CD4-positive, alpha-beta T cell treated with Interleukin-17A for 1 hour (primary cell): ENCODE measurements at regions not wholly inside any gene's neighbourhood (a gene's known extent, or its start where the extent isn't known, plus 50 kb on each side); places are given as distances from the start of the nearest gene placed in this dataset.

ENCODE experiments used
- DNase-seq: peaks from one replicate; pipeline ENCODE4 v3.0.0-alpha.2; 2020

- no peak for DNase-seq
Observed at GRCh38 chr13:111541752-111542529, 221.5 kb downstream of the TEX29 start.

GRCh38 chr13:111542530-111543341, 222.3 kb downstream of the TEX29 start:
- no peak for DNase-seq

- DNase-seq, result no peak
Observed at GRCh38 chr13:111546921-111547675, 226.7 kb downstream of the TEX29 start.

- no peak for DNase-seq
Observed at GRCh38 chr13:111547726-111548273, 227.4 kb downstream of the TEX29 start.

- no peak for DNase-seq
Observed at GRCh38 chr13:111548301-111548700, 227.9 kb downstream of the TEX29 start.

- DNase-seq, result no peak
Observed at GRCh38 chr13:111548805-111549204, 228.4 kb downstream of the TEX29 start.

GRCh38 chr13:111549464-111549863, 229.0 kb downstream of the TEX29 start:
- DNase-seq, result no peak

GRCh38 chr13:111550062-111550461, 229.6 kb downstream of the TEX29 start:
- DNase-seq, result no peak

GRCh38 chr13:111551204-111551820, 230.9 kb downstream of the TEX29 start:
- no peak for DNase-seq

GRCh38 chr13:111552891-111553655, 232.6 kb downstream of the TEX29 start:
- no peak for DNase-seq

GRCh38 chr13:111554539-111555267, 234.3 kb downstream of the TEX29 start:
- no peak for DNase-seq

GRCh38 chr13:111555268-111555808, 234.9 kb downstream of the TEX29 start:
- DNase-seq, result no peak

GRCh38 chr13:111555903-111556302, 235.5 kb downstream of the TEX29 start:
- DNase-seq, result no peak

GRCh38 chr13:111556496-111556895, 236.1 kb downstream of the TEX29 start:
- DNase-seq, result no peak

- DNase-seq, result no peak
Observed at GRCh38 chr13:111557921-111558699, 237.7 kb downstream of the TEX29 start.

GRCh38 chr13:111558700-111559088, 238.3 kb downstream of the TEX29 start:
- no peak for DNase-seq

GRCh38 chr13:111559612-111560403, 239.4 kb downstream of the TEX29 start:
- no peak for DNase-seq

- DNase-seq, result no peak
Observed at GRCh38 chr13:111561091-111561781, 240.8 kb downstream of the TEX29 start.

- DNase-seq, result no peak
Observed at GRCh38 chr13:111562716-111563115, 242.3 kb downstream of the TEX29 start.
